ENCODE measurements at regions not wholly inside any gene's neighbourhood (a gene's known extent, or its start where the extent isn't known, plus 50 kb on each side); places are given as distances from the start of the nearest gene placed in this dataset.

GRCh38 chr4:85268188-85268587 is 206.8 kb upstream of the ARHGAP24 start:
- H3K4me1 Mint-ChIP-seq: no peaks in the 10 kb centered on the region
- DNase-seq: no peak
- H3K4me3 Mint-ChIP-seq: no peak overlapping the region
- H3K27ac Mint-ChIP-seq: no peak overlapping the region
- H3K9me3 Mint-ChIP-seq: peaks cover 5 to 38% (median 21%) of the 10 kb centered on the region in 6 donors
- H3K36me3 Mint-ChIP-seq: peaks cover 0 to 3% (median 0%) of the 10 kb centered on the region in 3 donors
- peaks cover 0 to 4% (median under 1%) of the 10 kb centered on the region in 3 donors for H3K27me3 Mint-ChIP-seq (ENCODE audit: low read depth in 3 of 3)

- Mint-ChIP-seq H3K27me3 (ENCODE audit: low read depth in 3 of 3) (peaks cover 0 to 4% (median 0%) of the 10 kb centered on the region in 3 donors), H3K4me3 (no peak overlapping the region), H3K9me3 (peaks cover 5 to 44% (median 22%) of the 10 kb centered on the region in 6 donors), H3K36me3 (peaks cover 0 to 3% (median 0%) of the 10 kb centered on the region in 3 donors), H3K27ac (no peak overlapping the region), H3K4me1 (no peaks in the 10 kb centered on the region)
- no peak for DNase-seq
These were observed 206.0 kb upstream of the ARHGAP24 start for GRCh38 chr4:85268961-85269360.

- Mint-ChIP-seq H3K9me3 (peaks cover 0 to 48% (median 28%) of the 10 kb centered on the region in 6 donors), H3K36me3 (peaks cover 0 to 3% (median 0%) of the 10 kb centered on the region in 3 donors)
These were observed 200.0 kb upstream of the ARHGAP24 start for GRCh38 chr4:85274955-85275354.

GRCh38 chr4:85280963-85281362 is 194.0 kb upstream of the ARHGAP24 start:
- Mint-ChIP-seq H3K9me3 (peaks cover 3 to 41% (median 17%) of the 10 kb centered on the region in 6 donors), H3K4me1 (no peaks in the 10 kb centered on the region), H3K27me3 (ENCODE audit: low read depth in 3 of 3) (no peaks in the 10 kb centered on the region), H3K36me3 (no peaks in the 10 kb centered on the region), H3K4me3 (no peak overlapping the region), H3K27ac (no peak overlapping the region)
- DNase-seq: no peak

More at GRCh38 chr4:85274955-85275354, 200.0 kb upstream of the ARHGAP24 start:
- no peak for DNase-seq
- Mint-ChIP-seq H3K4me3 (no peak overlapping the region), H3K4me1 (no peaks in the 10 kb centered on the region), H3K27me3 (ENCODE audit: low read depth in 3 of 3) (no peaks in the 10 kb centered on the region), H3K27ac (no peak overlapping the region)

GRCh38 chr4:85291226-85291625 is 183.7 kb upstream of the ARHGAP24 start:
- no peak for DNase-seq
- H3K27ac Mint-ChIP-seq: no peak overlapping the region
- H3K9me3 Mint-ChIP-seq: peaks cover 5 to 44% (median 14%) of the 10 kb centered on the region in 6 donors
- H3K36me3 Mint-ChIP-seq: no peaks in the 10 kb centered on the region
- peaks cover 0 to 5% (median 0%) of the 10 kb centered on the region in 3 donors for H3K27me3 Mint-ChIP-seq (ENCODE audit: low read depth in 3 of 3)
- no peak overlapping the region for H3K4me3 Mint-ChIP-seq
- no peaks in the 10 kb centered on the region for H3K4me1 Mint-ChIP-seq

- Mint-ChIP-seq H3K4me3 (no peak overlapping the region), H3K27ac (no peak overlapping the region), H3K27me3 (ENCODE audit: low read depth in 3 of 3) (no peaks in the 10 kb centered on the region), H3K4me1 (no peaks in the 10 kb centered on the region), H3K9me3 (peaks cover 2 to 21% (median 10%) of the 10 kb centered on the region in 6 donors), H3K36me3 (peaks cover 0 to 3% (median 0%) of the 10 kb centered on the region in 3 donors)
- DNase-seq: no peak
These were observed 176.9 kb upstream of the ARHGAP24 start for GRCh38 chr4:85298037-85298436.

GRCh38 chr4:85302193-85302736 is 172.7 kb upstream of the ARHGAP24 start:
- H3K4me1 Mint-ChIP-seq: no peaks in the 10 kb centered on the region
- no peak for DNase-seq
- no peaks in the 10 kb centered on the region for H3K27me3 Mint-ChIP-seq (ENCODE audit: low read depth in 3 of 3)
- no peak overlapping the region for H3K4me3 Mint-ChIP-seq
- peaks cover 0 to 3% (median 0%) of the 10 kb centered on the region in 3 donors for H3K36me3 Mint-ChIP-seq
- H3K27ac Mint-ChIP-seq: no peak overlapping the region
- H3K9me3 Mint-ChIP-seq: peaks cover 0 to 14% (median 9%) of the 10 kb centered on the region in 6 donors

GRCh38 chr4:85302756-85303155 is 172.2 kb upstream of the ARHGAP24 start:
- Mint-ChIP-seq H3K27ac (no peak overlapping the region), H3K36me3 (peaks cover 0 to 3% (median 0%) of the 10 kb centered on the region in 3 donors), H3K27me3 (ENCODE audit: low read depth in 3 of 3) (no peaks in the 10 kb centered on the region), H3K4me3 (no peak overlapping the region), H3K9me3 (peaks cover 0 to 16% (median 9%) of the 10 kb centered on the region in 6 donors), H3K4me1 (no peaks in the 10 kb centered on the region)
- DNase-seq: no peak

- Mint-ChIP-seq H3K9me3 (peaks cover 6 to 47% (median 22%) of the 10 kb centered on the region in 6 donors), H3K36me3 (no peaks in the 10 kb centered on the region), H3K27ac (no peak overlapping the region), H3K27me3 (ENCODE audit: low read depth in 3 of 3) (peaks cover 0 to 3% (median 3%) of the 10 kb centered on the region in 3 donors), H3K4me1 (no peaks in the 10 kb centered on the region), H3K4me3 (no peak overlapping the region)
- no peak for DNase-seq
These were observed 156.5 kb upstream of the ARHGAP24 start for GRCh38 chr4:85318415-85318814.

- no peaks in the 10 kb centered on the region for H3K4me1 Mint-ChIP-seq
- no peaks in the 10 kb centered on the region for H3K36me3 Mint-ChIP-seq
- no peak for DNase-seq
- peaks cover 0 to 3% (median 0%) of the 10 kb centered on the region in 3 donors for H3K27me3 Mint-ChIP-seq (ENCODE audit: low read depth in 3 of 3)
- peaks cover 5 to 55% (median 14%) of the 10 kb centered on the region in 6 donors for H3K9me3 Mint-ChIP-seq
- H3K27ac Mint-ChIP-seq: no peak overlapping the region
- no peak overlapping the region for H3K4me3 Mint-ChIP-seq
These were observed 116.1 kb upstream of the ARHGAP24 start for GRCh38 chr4:85358831-85359230.

- H3K27me3 Mint-ChIP-seq (ENCODE audit: low read depth in 3 of 3): peaks cover 0 to 3% (median 0%) of the 10 kb centered on the region in 3 donors
- H3K27ac Mint-ChIP-seq: no peak overlapping the region
- peaks cover 1 to 50% (median 12%) of the 10 kb centered on the region in 6 donors for H3K9me3 Mint-ChIP-seq
- DNase-seq: no peak
- H3K36me3 Mint-ChIP-seq: no peaks in the 10 kb centered on the region
- H3K4me1 Mint-ChIP-seq: no peaks in the 10 kb centered on the region
- no peak overlapping the region for H3K4me3 Mint-ChIP-seq
These were observed 112.4 kb upstream of the ARHGAP24 start for GRCh38 chr4:85362550-85362949.

- H3K36me3 Mint-ChIP-seq: no peaks in the 10 kb centered on the region
- no peak overlapping the region for H3K4me3 Mint-ChIP-seq
- H3K4me1 Mint-ChIP-seq: no peaks in the 10 kb centered on the region
- H3K9me3 Mint-ChIP-seq: peaks cover 0 to 30% (median 6%) of the 10 kb centered on the region in 6 donors
- DNase-seq: no peak
- H3K27me3 Mint-ChIP-seq (ENCODE audit: low read depth in 3 of 3): peaks cover 0 to 1% (median 0%) of the 10 kb centered on the region in 3 donors
- no peak overlapping the region for H3K27ac Mint-ChIP-seq
These were observed 107.1 kb upstream of the ARHGAP24 start for GRCh38 chr4:85367815-85368214.

GRCh38 chr4:85368240-85368639 is 106.7 kb upstream of the ARHGAP24 start:
- Mint-ChIP-seq H3K36me3 (no peaks in the 10 kb centered on the region), H3K9me3 (peaks cover 0 to 32% (median 6%) of the 10 kb centered on the region in 6 donors), H3K27ac (no peak overlapping the region), H3K27me3 (ENCODE audit: low read depth in 3 of 3) (peaks cover 0 to 1% (median 0%) of the 10 kb centered on the region in 3 donors), H3K4me3 (no peak overlapping the region), H3K4me1 (no peaks in the 10 kb centered on the region)
- no peak for DNase-seq

- Mint-ChIP-seq H3K9me3 (peaks cover 0 to 32% (median 6%) of the 10 kb centered on the region in 6 donors), H3K4me3 (no peak overlapping the region), H3K4me1 (no peaks in the 10 kb centered on the region), H3K27ac (no peak overlapping the region), H3K27me3 (ENCODE audit: low read depth in 3 of 3) (peaks cover 0 to 1% (median 0%) of the 10 kb centered on the region in 3 donors), H3K36me3 (no peaks in the 10 kb centered on the region)
- DNase-seq: no peak
These were observed 106.0 kb upstream of the ARHGAP24 start for GRCh38 chr4:85368932-85369331.
